ENCODE measurements at regions not wholly inside any gene's neighbourhood (a gene's known extent, or its start where the extent isn't known, plus 50 kb on each side); places are given as distances from the start of the nearest gene placed in this dataset.

DNA sequence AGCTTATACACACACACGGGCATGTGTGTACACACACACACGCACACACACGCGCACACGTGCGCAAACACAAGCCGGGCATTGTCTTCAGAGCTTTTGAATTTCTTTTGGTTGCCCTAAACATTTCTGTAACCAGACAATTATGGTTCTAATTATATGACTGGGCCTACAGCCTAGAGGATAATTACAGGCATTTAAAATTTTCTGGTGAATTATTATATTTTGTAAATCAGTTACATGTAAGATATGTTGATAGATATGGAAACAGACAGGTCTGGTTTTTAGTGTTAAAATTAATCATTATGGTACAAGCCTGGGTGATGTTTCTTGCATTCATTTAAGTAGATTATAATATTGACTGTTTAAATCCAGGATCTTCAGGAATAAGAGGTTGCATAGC lies 1120.5 kb downstream of the ADGRL3 start:
- TF ChIP-seq, protein P1, sequence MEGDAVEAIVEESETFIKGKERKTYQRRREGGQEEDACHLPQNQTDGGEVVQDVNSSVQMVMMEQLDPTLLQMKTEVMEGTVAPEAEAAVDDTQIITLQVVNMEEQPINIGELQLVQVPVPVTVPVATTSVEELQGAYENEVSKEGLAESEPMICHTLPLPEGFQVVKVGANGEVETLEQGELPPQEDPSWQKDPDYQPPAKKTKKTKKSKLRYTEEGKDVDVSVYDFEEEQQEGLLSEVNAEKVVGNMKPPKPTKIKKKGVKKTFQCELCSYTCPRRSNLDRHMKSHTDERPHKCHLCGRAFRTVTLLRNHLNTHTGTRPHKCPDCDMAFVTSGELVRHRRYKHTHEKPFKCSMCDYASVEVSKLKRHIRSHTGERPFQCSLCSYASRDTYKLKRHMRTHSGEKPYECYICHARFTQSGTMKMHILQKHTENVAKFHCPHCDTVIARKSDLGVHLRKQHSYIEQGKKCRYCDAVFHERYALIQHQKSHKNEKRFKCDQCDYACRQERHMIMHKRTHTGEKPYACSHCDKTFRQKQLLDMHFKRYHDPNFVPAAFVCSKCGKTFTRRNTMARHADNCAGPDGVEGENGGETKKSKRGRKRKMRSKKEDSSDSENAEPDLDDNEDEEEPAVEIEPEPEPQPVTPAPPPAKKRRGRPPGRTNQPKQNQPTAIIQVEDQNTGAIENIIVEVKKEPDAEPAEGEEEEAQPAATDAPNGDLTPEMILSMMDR (IDR thresholded peaks at IDR 0.05), result no peak
- no peak for TF ChIP-seq EP300 (IDR thresholded peaks at IDR 0.05)
